Amygdala (tissue), 56 donors: ENCODE measurements at regions not wholly inside any gene's neighbourhood (a gene's known extent, or its start where the extent isn't known, plus 50 kb on each side); places are given as distances from the start of the nearest gene placed in this dataset.

Source experiments
- DNase-seq, 56 donors: peaks; one replicate each; lab custom pipeline; 2025; lab: John Stamatoyannopoulos, UW

GRCh38 chr12:89991807-89992590, 283.4 kb upstream of the ATP2B1 start:
- DNase-seq: no peak

GRCh38 chr12:89988188-89988915, 279.7 kb upstream of the ATP2B1 start:
- DNase-seq: no peak

GRCh38 chr12:89985935-89986334, 277.3 kb upstream of the ATP2B1 start:
- DNase-seq: no peak

- DNase-seq: no peak
Measured at GRCh38 chr12:89984846-89985245, 276.2 kb upstream of the ATP2B1 start.

- no peak for DNase-seq
Measured at GRCh38 chr12:89983622-89984021, 275.0 kb upstream of the ATP2B1 start.

- no peak for DNase-seq
Measured at GRCh38 chr12:89980236-89980635, 271.6 kb upstream of the ATP2B1 start.

- DNase-seq: no peak
Measured at GRCh38 chr12:89977405-89978085, 268.9 kb upstream of the ATP2B1 start.

GRCh38 chr12:89976866-89977265, 268.2 kb upstream of the ATP2B1 start:
- no peak for DNase-seq

- no peak for DNase-seq
Measured at GRCh38 chr12:89975574-89975973, 266.9 kb upstream of the ATP2B1 start.

GRCh38 chr12:89971880-89972279, 263.2 kb upstream of the ATP2B1 start:
- DNase-seq: no peak

GRCh38 chr12:89970722-89971121, 262.1 kb upstream of the ATP2B1 start:
- DNase-seq: no peak

GRCh38 chr12:89969093-89969492, 260.5 kb upstream of the ATP2B1 start:
- no peak for DNase-seq

- no peak for DNase-seq
Measured at GRCh38 chr12:89968151-89968700, 259.6 kb upstream of the ATP2B1 start.

- no peak for DNase-seq
Measured at GRCh38 chr12:89966495-89967240, 258.0 kb upstream of the ATP2B1 start.

- DNase-seq: no peak
Measured at GRCh38 chr12:89965993-89966392, 257.4 kb upstream of the ATP2B1 start.

GRCh38 chr12:89962648-89963047, 254.0 kb upstream of the ATP2B1 start:
- DNase-seq: no peak

- DNase-seq: no peak
Measured at GRCh38 chr12:89960607-89961394, 252.2 kb upstream of the ATP2B1 start.

- DNase-seq: no peak
Measured at GRCh38 chr12:89960011-89960507, 251.4 kb upstream of the ATP2B1 start.

- DNase-seq: no peak
Measured at GRCh38 chr12:89959179-89959578, 250.5 kb upstream of the ATP2B1 start.
